B cell (primary cell): ENCODE measurements at regions not wholly inside any gene's neighbourhood (a gene's known extent, or its start where the extent isn't known, plus 50 kb on each side); places are given as distances from the start of the nearest gene placed in this dataset.
A peak's percentile ranks its signal among the peaks of the same experiment; 100 is the strongest.
"Not testable (repeated sequence)": the region's sequence is repeated elsewhere in the genome, so short reads cannot be mapped to it uniquely, and the experiment has no call there.

ENCODE experiments used
- ATAC-seq: fragments of 200-7000 bp; cut with Tn5 transposase; one replicate; pipeline ENCODE4 v1.10.0; 2021; ENCODE audit warnings: low read depth, mild to moderate bottlenecking, moderate number of reproducible peaks, moderate library complexity
- CTCF ChIA-PET: fragments of 350-600 bp; sonication (Branson Sonifier 250); formaldehyde crosslinking; loops from one replicate; lab custom pipeline; 2021; ENCODE audit warnings: antibody characterized with exemption, inconsistent platforms; lab: Charles Lee
- POLR2A ChIA-PET: fragments of 350-600 bp; sonication (Branson Sonifier 250); formaldehyde crosslinking; loops from one replicate; lab custom pipeline; 2021; ENCODE audit warnings: antibody characterized with exemption; lab: Charles Lee
- DNase-seq: peaks from one replicate; pipeline ENCODE4 v3.0.0; 2013
- H2AFZ ChIP-seq: 2 replicates; pipeline ENCODE4 v1.6.1; 2012; ENCODE audit warnings: mild to moderate bottlenecking, low read depth, low read length; ENCODE audit not compliant: insufficient read depth, poor library complexity, severe bottlenecking
- H3K27ac ChIP-seq, 2 donors: 1 replicate in 1 of 2; 2 replicates in 1 of 2; pipeline ENCODE4 v1.5.1; 2012 to 2013; ENCODE audit warnings: low read length in 2 of 2, mild to moderate bottlenecking in 2 of 2, moderate library complexity in 1 of 2
- H3K27me3 ChIP-seq, 4 experiments: fragments of 200-600 bp in 1 of 4; sonication (generic) in 1 of 4; replicated peaks in 1 of 4; 1 replicate in 2 of 4; 2 replicates in 2 of 4; pipeline versions ENCODE4 v1.6.1 to v1.7.0; 2013 to 2016; ENCODE audit warnings: low read length in 3 of 4, mild to moderate bottlenecking in 2 of 4, mixed read lengths in 1 of 4, moderate library complexity in 1 of 4; ENCODE audit not compliant: insufficient read depth in 4 of 4, control insufficient read depth in 3 of 4; ENCODE audit errors: control extremely low read depth in 1 of 4
- H3K36me3 ChIP-seq, 2 experiments: replicated peaks in 1 of 2; 1 replicate in 1 of 2; 2 replicates in 1 of 2; pipeline versions ENCODE4 v1.6.1 to v1.7.1; 2013; ENCODE audit warnings: low read length in 1 of 2; ENCODE audit not compliant: insufficient read depth in 2 of 2, control insufficient read depth in 1 of 2; ENCODE audit errors: control extremely low read depth in 1 of 2, extremely low read depth in 1 of 2
- H3K4me1 ChIP-seq, 2 donors: fragments of 200-600 bp in 1 of 2; sonication (generic) in 1 of 2; 1 replicate in 1 of 2; 2 replicates in 1 of 2; pipeline versions ENCODE4 v1.5.1 to v1.6.1; 2013 to 2017; ENCODE audit warnings: low read length in 2 of 2; ENCODE audit not compliant: control insufficient read depth in 2 of 2, insufficient read depth in 2 of 2
- H3K4me2 ChIP-seq: replicated peaks from 2 replicates; pipeline ENCODE3; 2012; ENCODE audit warnings: mild to moderate bottlenecking, low read depth, low read length; ENCODE audit not compliant: poor library complexity, severe bottlenecking
- H3K4me3 ChIP-seq, 5 experiments: fragments of 200-600 bp in 1 of 5; sonication (generic) in 1 of 5; 1 replicate in 3 of 5; 2 replicates in 2 of 5; pipeline versions ENCODE4 v1.5.1 to v1.7.0; 2011 to 2016; ENCODE audit warnings: low read length in 4 of 5, mild to moderate bottlenecking in 4 of 5, low read depth in 2 of 5, control low read depth in 1 of 5, moderate library complexity in 1 of 5; ENCODE audit not compliant: insufficient read depth in 1 of 5; ENCODE audit errors: control extremely low read depth in 1 of 5, extremely low read depth in 1 of 5
- H3K79me2 ChIP-seq: fragments of 200-600 bp; sonication (generic); one replicate; pipeline ENCODE4 v1.6.0; 2016; ENCODE audit warnings: low read length; ENCODE audit not compliant: control insufficient read depth, insufficient read depth
- H3K9ac ChIP-seq: fragments of 200-600 bp; sonication (generic); 2 replicates; pipeline ENCODE4 v1.6.1; 2017; ENCODE audit warnings: mild to moderate bottlenecking, low read length, moderate library complexity
- H3K9me3 ChIP-seq, 3 donors: one replicate each; pipeline versions ENCODE4 v1.6.1 to v1.7.1; 2013; ENCODE audit warnings: low read length in 2 of 3; ENCODE audit not compliant: control insufficient read depth in 2 of 3, insufficient read depth in 1 of 3; ENCODE audit errors: control extremely low read depth in 1 of 3
- H4K20me1 ChIP-seq: 2 replicates; pipeline ENCODE4 v1.6.0; 2012; ENCODE audit warnings: mild to moderate bottlenecking, low read length; ENCODE audit not compliant: insufficient read depth, control insufficient read depth, poor library complexity, severe bottlenecking
- H3K27ac Mint-ChIP-seq: one replicate; pipeline ENCODE4 v1.8.0; 2021; ENCODE audit warnings: mixed read lengths
- H3K27me3 Mint-ChIP-seq: one replicate; pipeline ENCODE4 v1.8.0; 2021; ENCODE audit warnings: mixed read lengths
- H3K4me1 Mint-ChIP-seq: one replicate; pipeline ENCODE4 v1.8.0; 2021; ENCODE audit warnings: mixed read lengths
- H3K4me3 Mint-ChIP-seq: one replicate; pipeline ENCODE4 v1.8.0; 2021; ENCODE audit warnings: mixed read lengths
- H3K9me3 Mint-ChIP-seq: one replicate; pipeline ENCODE4 v1.8.0; 2022; ENCODE audit warnings: mixed read lengths; ENCODE audit not compliant: insufficient read depth
- CTCF ChIP-seq: fragments of 200-600 bp; IDR thresholded peaks from one replicate; pipeline ENCODE4 v1.8.0; 2022; ENCODE audit warnings: antibody characterized with exemption, mild to moderate bottlenecking
- EZH2 ChIP-seq: IDR thresholded peaks from 2 replicates; pipeline ENCODE4 v1.6.1; 2012; ENCODE audit warnings: borderline replicate concordance, low read depth, mild to moderate bottlenecking, moderate library complexity, low read length; ENCODE audit not compliant: insufficient read depth, poor library complexity, severe bottlenecking
- WGBS: methylation state at CpG from one replicate; pipeline ENCODE4 v1.1.5; 2013; ENCODE audit warnings: missing lambda C conversion rate; ENCODE audit not compliant: insufficient coverage; 5-methylcytosine and 5-hydroxymethylcytosine counted together
- intact Hi-C: fragments of 100-400 bp; cut with micrococcal nuclease; formaldehyde crosslinking; loops from one replicate; pipeline ENCODE4 v1.10.0; 2022

DNA sequence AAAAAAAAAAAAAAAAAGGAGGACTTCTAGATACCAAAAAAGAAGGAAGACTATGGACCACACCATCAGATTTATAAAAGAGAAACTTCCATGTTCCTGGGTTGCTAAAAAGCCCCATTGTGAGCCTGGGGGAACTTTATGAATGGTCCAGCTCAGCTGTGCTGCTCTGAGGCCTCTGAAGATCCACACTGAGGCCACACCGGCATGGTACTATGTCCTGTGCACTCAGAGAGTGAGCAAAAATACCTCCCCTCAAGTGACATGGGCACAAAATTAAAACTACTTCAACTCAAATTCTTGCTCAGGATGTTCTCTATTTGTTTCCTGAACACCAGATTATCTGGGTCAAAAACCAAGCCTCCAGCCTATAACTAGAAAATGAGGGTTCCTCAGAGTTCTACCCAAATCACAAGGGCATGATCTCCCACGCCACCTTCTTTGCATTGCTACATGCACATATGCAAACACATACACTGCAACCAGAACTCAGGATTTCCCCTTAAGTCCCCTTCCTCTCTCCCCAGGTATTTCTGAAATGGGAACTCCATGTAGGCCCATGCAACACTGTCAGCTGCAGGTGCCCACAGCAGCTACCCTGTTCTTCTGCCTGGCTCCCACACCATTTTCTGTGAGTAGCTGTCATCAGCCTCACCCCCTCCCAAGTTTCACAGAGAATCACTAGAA, 94.4 kb downstream of the SH3GLB1 start:
- Mint-ChIP-seq H3K4me3 (peak overlapping the region; percentile 44), H3K4me1 (peaks cover 26% of the 10 kb centered on the region), H3K27me3 (no peaks in the 10 kb centered on the region), H3K27ac (peak overlapping the region; percentile 42), H3K9me3 (no peaks in the 10 kb centered on the region)
- Histone ChIP-seq H3K27ac (peak overlapping the region in 1 of 2 donors; percentile 64), H3K4me3 (no peak overlapping the region), H3K4me1 (peaks cover 14 to 15% of the 10 kb centered on the region in 2 donors), H3K9ac (peak overlapping the region; percentile 23), H3K36me3 (no peaks in the 10 kb centered on the region), H3K79me2 (no peaks in the 10 kb centered on the region), H4K20me1 (no peaks in the 10 kb centered on the region), H3K4me2 (peak overlapping the region; percentile 42), H3K27me3 (no peaks in the 10 kb centered on the region), H2AFZ (peak overlapping the region; percentile 58), H3K9me3 (peaks cover 0 to 4% (median 0%) of the 10 kb centered on the region in 3 donors)
- intact Hi-C loops, result no loop called here
- CTCF ChIA-PET, result no interaction called here
- ATAC-seq (peak; percentile 43), DNase-seq (peak; percentile 52)
- TF ChIP-seq EZH2, result no peak
- TF ChIP-seq CTCF, result no peak
- 34% methylated on average over 2 of the region's 2 CpGs for WGBS
- POLR2A ChIA-PET, result no interaction called here

DNA sequence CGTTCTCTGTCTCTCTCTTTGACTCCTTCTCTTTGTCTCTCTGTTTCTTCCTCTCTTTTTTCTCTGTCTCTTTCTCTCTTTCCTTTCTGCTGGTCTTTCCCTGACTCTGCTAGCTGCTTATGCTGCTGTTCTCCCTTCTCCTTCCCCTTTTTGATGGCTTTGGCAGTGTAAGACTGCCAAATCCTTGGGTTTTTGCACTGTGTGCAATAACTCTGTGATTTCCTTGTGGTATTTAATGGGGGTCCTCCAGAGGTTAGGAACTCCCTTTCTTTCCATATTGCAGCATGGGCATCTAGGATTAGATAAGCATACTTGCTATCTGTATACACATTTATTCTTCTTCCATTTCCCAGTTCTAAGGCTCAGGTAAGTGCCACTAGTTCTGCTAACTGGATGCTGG, 99.3 kb downstream of the SH3GLB1 start:
- H3K27me3 ChIP-seq, POLR2A ChIA-PET, H3K4me3 Mint-ChIP-seq, H3K27me3 Mint-ChIP-seq, intact Hi-C loops, H3K4me2 ChIP-seq, H3K27ac Mint-ChIP-seq, H3K9ac ChIP-seq, H3K9me3 Mint-ChIP-seq, H3K79me2 ChIP-seq, H3K4me1 ChIP-seq, CTCF ChIA-PET, DNase-seq, ATAC-seq, H3K27ac ChIP-seq, H3K36me3 ChIP-seq, H3K4me3 ChIP-seq, H2AFZ ChIP-seq, H4K20me1 ChIP-seq, H3K9me3 ChIP-seq: not testable (repeated sequence)
- H3K4me1 Mint-ChIP-seq, result peaks cover 22% of the 10 kb centered on the region
- 100% methylated on average over 1 of the region's 1 CpG for WGBS

GRCh38 chr1:86805898-86806519, 101.6 kb downstream of the SH3GLB1 start:
- H3K4me3 ChIP-seq, H3K9me3 Mint-ChIP-seq, POLR2A ChIA-PET, H3K4me1 Mint-ChIP-seq, H2AFZ ChIP-seq, H3K36me3 ChIP-seq, H3K4me1 ChIP-seq, H3K79me2 ChIP-seq, H3K27me3 ChIP-seq, H4K20me1 ChIP-seq, CTCF ChIA-PET, intact Hi-C loops, H3K4me2 ChIP-seq, H3K9ac ChIP-seq, H3K9me3 ChIP-seq, H3K27ac Mint-ChIP-seq, DNase-seq, H3K27ac ChIP-seq, ATAC-seq, H3K27me3 Mint-ChIP-seq, H3K4me3 Mint-ChIP-seq: not testable (repeated sequence)
- WGBS, result 94% methylated on average over 6 of the region's 9 CpGs
